ENCODE measurements at regions not wholly inside any gene's neighbourhood (a gene's known extent, or its start where the extent isn't known, plus 50 kb on each side); places are given as distances from the start of the nearest gene placed in this dataset.

DNA sequence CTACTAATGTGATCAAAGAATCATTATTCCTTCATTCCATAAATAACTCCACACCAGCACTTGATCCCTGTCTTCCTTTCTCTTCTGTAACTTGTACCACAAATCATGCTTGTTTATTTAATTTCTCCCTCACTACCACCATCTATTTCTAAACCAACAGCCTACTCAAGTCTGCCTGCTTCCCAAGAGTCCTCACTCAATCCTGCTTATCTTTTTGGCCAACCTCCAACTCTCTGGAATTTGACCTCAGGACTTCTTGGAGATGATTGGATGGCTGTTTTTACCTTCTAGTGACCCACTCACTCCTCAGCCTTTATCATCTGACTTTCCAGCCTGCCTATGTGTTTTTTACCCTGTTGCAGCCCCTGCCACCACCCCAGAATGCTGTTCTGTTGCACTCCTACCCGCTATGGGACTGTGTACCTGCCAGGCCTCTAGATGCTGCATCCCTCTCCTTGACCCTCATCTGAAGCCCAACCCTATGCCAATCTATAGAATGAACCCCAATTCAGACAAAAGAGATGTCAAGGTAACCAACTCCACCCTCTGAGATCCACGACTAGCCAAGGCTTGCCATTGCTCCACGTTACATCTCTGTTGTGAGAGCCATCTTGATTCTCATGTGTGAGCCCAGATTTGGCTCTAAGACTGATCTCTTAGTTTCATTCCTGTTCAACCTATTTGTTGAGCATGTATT lies 150.2 kb upstream of the PLEKHG7 start:
- no peak for DNase-seq

DNA sequence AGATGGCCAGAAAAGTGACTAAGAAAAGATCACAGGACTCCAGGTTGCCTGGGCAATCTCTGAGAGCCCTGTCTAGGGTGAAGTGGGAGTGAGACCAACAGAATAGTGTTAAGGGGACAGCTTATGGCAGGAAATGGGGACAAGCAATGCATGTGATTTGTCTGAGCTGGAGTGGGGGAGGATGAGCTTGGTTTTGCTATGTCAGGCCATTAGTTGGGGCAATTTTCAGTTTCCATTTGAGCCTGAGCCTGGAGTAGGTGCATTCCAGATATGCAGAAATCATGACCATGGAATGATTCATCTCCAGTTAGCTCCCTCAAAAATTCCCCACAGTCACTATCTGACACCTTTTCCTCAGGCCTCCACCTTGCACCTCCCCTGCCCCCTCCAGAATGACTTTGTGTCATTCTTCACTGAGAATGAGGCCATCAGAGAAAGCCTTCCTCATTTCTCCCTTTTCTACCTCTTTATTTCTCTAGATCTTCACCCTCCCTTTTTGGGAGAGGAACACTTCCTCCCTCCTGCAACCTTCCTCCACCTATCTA lies 150.9 kb upstream of the PLEKHG7 start:
- DNase-seq: peak; percentile 29 to 45

DNA sequence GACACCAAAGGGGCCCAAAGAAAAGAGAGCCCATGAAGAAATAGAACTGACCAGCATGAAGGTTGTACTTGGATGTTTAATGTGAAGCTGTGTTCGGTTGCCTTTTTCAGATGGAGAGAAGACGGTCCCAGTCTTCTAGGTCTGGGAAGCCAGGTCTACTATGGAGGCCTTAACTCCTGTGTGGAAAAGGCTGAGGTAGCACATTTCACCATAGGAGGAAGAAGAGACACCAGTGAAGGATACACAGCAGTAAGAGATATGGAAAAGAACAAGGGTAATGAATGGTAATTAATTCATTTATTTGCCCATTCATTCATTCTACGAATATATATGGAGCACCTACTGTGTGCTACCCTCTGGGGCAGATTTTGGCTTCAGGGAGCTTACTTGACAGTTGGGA lies 151.6 kb upstream of the PLEKHG7 start:
- no peak for DNase-seq

DNA sequence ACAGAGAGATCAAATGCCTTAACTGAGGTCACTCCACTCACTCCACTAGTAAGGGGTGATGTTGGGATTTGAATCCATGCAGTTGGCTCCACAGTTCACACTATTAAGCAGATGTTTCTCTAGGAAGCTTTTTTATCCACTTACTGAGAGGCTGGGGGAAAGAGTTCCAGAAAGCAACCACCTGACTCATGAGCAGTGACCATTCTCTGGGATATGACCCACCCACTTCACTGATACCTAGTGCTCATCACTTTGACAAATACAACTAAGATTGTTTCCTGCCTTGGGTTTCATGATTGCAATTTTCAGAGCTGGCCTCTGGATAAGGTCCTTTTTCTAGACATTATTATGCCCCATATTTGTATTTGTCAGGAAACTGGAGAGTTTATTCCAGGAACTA lies 152.1 kb upstream of the PLEKHG7 start:
- no peak for DNase-seq

DNA sequence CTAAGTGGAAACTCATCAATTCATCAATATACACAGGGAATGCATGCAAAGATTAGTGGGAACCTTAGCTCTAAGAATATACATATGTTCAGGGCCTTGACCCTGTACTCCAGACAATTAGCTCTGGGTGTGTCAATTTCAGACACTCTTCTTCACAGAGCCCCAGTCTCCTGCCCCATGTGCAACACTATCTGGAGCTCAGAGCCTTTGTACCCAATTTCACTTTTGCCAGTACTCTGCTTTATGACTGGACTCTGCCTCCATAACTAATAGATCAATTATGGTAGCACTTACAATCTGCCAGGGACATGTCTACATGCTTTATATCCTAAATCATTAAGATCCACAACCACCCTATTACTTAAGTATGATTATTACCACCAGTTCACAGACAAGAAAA lies 152.5 kb upstream of the PLEKHG7 start:
- DNase-seq: no peak

DNA sequence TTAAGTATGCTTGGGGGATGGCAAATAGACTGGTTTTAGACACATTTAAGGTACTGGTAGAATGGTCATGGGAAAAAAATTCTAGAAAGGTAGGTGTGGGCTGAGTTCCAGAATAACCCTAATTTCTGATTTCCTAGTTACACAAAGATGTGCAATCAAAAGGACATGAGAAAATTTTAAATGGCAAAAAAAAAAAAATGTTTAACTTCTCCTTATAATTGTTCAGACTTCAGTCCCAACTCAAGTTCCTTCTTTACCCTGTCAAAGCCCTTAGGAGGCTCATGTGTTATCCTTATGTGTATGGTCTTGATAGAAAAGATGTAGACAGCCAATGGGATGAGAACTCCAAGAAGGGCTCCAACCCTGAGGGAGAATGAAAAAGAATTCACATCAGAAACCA lies 153.3 kb upstream of the PLEKHG7 start:
- no peak for DNase-seq

DNA sequence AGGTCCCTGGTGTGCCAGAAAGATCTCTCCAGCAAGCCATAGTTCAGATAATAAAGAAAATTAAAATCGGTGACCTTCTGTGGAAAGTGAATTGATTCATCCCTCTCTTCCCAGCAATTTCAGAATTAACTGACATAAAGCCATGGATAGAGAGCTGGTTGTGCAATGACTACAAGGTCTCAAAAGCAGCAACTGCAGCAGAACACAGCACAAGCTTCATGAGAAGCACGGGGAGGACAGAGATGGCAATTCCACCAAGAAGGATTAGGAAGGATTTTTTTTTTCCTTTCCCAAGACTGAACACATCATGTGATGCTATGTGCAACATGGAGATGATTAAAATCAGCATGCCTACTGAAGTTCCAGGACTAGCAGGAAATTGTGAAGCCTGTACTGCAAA lies 154.9 kb upstream of the PLEKHG7 start:
- DNase-seq: no peak

DNA sequence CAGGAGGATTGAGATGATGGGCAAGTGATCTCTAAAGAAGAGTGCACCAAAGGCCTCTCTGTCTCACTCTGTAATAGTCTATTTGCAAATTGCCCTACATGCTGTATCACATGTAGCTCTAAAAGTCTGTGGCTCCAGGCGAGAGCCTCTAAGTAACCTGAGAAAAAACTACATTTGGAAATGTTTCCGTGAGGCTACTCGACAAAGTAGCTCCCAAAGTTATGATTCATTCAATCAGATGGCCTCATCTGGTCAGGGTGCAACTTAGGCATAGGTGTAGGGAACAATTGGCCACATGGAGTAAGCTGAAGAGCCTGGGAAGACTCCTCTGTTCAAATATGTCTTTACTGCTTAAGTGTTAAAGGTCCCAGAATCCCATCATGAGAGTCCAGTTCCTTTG lies 155.4 kb upstream of the PLEKHG7 start:
- no peak for DNase-seq

DNA sequence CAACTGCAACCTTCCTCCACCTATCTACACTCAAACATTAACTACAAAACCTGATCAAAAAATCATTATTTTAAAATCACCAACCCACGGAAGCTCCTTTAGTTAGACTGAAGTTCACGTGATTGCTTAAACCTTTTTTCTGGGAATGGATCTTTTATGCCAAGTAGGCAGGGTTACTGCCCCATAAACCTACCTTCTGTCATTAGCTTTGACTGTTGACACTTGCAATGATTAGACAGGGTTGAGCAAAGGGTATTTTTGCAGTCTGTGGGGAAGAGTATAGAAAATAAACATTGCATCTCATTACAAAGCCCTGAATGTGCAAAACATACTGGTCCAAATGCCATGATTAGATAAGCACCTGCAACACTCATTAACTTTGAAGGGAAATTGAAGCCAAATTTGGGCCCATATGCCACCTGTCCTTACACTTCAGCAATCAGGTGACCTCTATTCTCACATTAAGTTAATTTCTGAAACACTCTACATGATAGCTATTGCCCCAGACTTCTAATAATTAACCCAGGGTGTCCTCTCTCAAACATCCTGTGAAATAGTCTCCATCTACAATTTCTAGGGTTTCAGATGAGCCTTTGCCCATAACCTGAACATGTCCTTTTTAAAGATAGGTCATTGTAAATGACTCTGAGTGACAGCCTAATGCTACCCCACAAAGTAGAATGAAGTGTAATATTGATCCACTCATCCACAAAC lies 156.0 kb upstream of the PLEKHG7 start:
- DNase-seq: no peak

DNA sequence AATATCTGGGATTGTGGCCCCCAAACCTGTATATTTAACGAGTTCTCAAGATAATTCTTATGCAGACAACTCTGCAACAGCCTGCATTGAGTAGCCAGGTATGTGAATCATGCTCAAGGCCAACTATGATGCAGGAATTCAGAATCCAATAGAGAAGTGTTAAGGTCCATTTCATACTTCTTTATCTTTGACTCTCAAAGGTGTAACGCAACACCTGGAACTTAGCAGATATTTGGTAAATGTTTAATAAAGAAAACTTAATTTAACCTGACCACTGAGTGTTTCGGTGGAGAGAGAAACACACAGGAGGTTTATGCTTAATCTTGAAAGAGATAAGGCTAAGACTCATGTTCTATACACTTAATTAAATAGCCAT lies 156.5 kb upstream of the PLEKHG7 start:
- no peak for DNase-seq

DNA sequence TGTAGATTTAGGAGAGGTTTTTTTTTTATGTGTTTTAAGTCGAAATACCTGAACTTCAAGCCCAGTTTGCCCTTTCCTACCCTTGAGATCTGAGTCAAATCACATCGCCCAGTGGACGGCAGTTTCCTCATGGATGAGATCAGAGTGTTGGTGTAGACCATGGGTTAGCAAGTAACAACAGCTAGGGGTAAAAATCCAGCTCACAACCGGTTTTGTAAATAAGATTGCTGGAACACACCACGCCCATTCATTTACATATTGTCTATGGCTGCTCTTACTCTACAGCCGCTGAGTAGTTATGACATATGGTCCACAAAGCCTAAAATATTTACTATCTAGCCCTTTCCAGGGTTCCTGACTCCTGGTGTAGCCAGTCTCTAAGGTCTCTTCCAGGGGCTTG lies 158.5 kb upstream of the PLEKHG7 start:
- DNase-seq: no peak

DNA sequence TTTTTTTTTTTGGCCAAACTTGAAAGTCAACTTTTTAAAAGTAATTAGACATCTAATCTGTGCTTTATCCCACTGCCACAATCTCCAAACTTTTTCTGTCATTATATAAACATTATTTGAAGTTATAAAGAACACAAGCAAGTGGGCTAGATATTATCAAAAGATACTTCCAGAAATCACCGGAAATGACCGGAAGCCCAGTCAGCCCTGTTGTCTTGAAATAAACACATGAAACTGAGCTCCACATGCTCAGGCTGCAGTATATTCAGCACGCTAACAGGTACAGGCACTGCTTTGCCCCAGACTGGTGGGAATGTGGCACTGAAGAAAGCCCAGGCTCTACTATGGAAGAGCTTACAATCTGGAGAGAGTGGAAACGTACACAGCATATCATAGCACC lies 158.9 kb upstream of the PLEKHG7 start:
- no peak for DNase-seq

DNA sequence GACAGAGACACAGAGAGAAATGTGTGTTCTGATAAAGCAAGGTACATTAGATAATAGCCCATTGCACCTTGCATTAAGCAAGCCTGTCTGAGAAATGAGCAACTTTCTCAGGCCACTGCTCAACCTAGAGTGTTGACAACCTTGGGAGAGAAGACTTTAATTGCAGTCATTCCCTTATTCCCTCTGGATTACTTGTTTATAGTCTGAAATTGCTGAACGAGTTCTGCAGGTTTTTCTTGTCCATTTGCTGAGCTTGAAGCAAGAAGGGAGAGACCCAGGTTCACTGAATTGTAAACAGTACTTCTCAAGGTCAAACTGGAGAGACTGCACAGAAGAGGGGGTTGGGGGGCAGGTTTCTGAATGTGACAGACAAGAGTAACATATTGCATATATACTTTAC lies 159.4 kb upstream of the PLEKHG7 start:
- DNase-seq: no peak

DNA sequence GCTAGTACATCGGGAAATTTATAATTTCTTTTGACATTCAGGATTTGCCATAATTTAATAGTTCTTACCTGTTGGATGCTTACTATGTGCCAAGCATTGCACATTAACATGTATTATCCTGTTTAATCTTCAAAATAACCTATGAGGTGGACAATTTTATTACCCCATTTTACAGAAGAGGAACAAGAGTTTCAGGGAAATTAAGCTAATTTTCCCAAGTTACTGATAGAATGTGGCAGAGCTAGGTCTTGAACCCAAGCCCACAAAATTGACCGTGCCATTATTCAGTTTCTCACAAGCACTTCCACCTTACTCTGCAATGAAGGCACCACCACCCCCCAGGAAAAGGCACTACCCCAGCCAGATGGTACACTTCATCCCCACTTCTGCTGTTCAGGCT lies 161.1 kb upstream of the PLEKHG7 start:
- no peak for DNase-seq

DNA sequence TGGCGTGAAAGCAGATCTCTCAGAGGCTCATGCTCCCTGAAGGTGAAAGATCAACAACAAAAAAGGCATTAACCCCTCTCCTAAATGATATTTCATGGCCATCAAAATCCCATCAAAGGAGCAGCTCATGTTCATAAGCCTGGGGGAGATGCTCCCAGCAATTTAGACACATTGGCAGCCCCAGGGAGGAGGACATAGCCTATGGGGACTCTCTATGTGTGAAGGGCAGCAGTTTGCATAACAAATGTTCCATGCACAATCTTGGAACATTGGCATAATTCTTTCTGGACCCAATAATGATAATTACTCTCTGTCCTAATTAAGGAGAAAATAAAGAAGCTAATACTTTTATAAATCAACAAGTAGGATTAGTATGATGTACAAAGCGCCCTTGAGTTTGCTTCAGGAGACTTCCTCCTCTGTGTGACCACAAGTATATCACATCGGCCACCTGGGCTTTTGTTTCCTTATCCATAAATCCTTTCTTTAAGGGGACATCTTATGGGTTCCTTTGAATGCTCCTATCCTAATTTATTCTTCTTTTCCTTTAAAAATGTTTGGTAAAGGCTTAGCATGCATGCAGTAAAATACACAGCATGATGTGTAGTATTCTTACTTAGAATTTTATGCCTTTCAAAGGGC lies 161.9 kb upstream of the PLEKHG7 start:
- DNase-seq: no peak

DNA sequence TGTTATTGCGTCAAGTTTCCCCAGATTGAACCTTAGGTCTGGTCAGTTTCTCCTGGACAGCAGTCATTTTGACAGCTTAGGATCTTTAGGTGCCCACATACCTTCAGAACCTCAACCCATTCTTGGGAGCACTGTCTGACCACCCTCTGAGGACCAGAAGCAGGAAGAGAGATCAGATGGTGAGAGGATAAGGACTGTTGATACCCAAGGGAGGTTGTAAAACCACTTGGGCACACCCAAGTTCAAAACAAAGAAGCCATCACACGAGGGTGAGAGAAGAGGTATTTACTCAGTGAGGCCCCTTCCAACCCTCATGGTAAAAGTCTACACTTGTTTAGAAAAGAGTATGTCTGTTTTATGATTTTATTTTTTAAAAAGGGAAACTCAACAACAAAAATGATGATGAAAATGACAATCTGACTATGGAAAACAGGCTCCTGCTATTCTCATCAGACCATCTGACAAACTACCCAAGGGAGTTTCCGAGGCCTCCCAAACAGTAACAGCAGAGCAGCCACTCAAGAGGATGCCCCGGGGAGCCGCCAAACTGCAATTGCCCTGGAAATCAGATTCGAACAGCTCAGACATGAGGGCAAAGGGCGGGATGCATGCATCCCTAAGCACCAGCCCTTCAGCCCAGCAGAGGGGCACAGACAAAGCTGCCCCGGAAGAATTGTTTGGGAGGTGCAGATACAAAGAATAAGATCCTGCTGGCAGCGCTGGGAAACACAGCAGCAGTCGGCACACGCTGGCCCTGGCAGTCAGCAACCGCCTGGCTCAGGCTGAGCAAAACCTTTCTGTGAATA lies 162.6 kb upstream of the PLEKHG7 start:
- no peak for DNase-seq

DNA sequence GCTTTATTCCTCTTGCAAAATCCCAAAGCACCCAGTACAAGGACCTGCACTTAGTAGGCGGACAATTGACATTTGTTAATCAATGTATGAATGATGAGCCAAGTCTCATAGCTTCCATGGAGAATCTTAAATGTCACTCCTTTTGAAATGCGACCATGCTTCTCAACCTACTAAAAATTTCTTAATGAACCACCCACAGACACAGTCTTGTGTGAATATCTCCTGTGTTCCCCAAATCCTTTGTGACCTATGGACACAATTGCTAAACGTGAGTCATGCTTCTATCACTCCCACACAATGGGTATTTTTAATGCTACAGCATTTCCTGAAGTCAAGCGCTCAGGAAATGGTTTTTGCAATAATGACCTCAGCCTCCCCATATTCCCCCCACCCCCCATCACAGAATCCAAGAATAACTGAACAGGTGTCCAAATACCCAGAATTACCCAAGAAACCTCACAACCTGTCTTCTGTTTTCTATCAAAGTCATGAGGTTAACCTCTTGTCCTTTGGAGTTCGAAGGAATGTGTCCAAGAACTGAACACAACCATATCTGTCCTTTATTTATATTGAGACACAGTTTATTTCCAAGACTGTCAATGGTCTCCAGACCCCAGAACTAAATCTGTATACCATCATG lies 163.6 kb upstream of the PLEKHG7 start:
- peak in 1 of 2 experiments; percentile 60 for DNase-seq

DNA sequence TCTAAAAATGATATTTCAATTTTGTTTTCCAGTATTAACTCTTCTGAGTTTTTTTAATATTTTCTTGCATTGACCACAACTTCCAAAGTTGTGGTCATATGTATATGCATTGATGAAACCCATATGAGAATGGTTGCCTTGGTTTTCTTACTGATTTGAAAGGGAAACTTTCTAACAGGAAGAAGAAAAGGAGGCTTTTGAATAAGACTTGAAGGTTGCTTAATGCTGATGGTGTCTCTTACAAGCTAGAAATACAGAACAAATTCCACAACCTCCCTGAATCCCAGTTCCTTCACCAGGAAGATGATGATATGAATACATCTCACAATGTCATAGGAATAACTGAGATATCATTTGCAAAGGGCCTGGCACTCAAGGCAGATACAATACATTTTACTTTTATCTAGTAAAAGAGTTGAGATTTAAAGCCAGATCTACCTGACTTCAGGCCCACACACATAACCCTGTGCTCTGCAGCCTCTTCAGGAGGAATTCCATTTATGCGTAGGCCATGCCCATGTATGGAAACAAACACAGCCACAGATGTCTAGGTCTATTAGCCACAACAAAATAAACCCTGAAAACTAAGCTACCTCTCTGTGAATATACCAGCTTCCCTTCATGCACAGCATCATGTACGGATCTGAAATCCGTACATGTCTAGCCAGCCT lies 165.4 kb upstream of the PLEKHG7 start:
- DNase-seq: no peak

DNA sequence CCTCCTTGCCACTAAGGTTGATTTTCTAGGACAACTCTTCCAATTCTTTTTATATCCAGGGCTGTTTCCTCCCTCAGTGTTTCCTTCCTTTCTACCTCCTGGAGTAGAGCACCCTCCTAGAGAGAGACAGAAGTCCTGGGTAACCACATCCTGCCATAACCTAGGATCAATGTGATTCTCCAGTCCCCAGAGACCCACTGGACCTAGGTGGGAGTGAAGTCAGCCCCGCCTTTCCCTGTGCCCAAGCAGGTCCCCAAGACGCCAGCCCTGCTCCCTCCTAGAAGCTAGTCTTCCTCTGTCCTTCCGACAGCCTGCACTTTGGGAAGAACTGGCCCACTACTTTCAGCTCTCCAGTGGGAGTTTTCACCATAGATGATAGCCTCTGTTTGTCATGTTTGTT lies 166.8 kb upstream of the PLEKHG7 start:
- DNase-seq: no peak

DNA sequence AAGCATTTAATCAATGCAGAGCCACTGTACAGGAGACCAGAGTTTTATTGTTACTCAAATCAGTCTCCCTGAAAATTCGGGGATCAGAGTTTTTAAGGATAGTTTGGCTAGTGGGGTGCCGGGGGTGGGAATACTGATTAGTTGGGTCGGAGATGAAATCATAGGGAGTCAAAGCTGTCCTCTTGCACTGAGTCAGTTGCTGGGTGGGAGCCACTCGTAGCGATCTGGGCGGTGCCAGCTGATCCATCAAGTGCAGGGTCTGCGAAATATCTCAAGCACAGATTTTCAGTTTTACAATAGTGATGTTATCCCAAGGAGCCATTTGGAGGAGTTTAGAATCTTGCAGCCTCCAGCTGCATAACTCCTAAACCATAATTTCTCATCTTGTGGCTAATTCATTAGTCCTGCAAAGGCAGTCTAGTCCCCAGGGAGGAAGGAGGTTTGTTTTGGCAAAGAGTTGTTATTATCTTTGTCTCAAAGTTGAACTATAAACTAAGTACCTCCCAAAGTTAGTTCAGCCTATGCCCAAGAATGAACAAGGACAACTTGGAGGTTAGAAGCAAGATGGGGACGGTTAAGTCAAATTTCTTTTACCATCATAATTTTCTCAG lies 169.4 kb upstream of the PLEKHG7 start:
- DNase-seq: no peak

DNA sequence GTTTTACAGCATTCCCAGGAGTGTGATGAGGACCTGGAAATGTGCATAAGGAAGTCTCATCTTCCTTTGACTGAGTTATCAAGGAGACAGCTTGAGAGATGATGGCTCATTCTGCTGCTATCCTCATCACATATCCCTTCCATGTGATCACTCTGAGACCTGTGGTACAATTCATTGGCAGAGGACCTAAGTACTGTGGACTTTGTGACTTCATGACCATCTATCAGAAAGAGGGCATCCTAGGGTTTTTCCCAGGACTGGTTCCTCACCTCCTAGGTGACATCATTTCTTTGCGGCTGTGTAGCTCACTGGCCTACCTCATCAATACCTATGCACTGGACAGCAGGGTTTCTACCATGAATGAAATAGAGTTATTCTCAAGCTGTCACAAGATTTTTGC lies 172.1 kb upstream of the PLEKHG7 start:
- no peak for DNase-seq

DNA sequence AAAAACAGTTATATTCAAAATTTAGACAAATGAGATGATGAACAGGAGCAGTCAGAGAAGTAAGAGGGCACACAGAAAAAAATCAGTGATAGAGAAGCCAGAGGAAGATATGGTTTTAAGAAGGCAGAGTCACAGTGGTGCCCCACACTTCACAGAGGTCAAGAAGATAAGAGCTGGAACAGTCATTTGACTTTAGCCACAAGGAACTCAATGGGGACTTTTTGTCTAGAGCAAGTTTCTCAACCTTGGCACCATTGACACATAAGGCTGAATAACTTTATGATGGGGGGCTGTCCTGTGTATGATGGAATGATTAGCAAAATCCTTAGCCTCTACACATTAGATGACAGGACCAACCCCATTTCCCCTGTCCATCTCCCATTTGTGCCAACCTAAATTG lies 172.8 kb upstream of the PLEKHG7 start:
- DNase-seq: no peak

Data from stimulated activated CD4-positive, alpha-beta T cell treated with anti-CD3 and anti-CD28 coated beads, Interleukin-4, amount 100 ng/mL, for 4 hours (primary cell).